B cell (primary cell): ENCODE measurements at regions not wholly inside any gene's neighbourhood (a gene's known extent, or its start where the extent isn't known, plus 50 kb on each side); places are given as distances from the start of the nearest gene placed in this dataset.

Experiments
- ATAC-seq: fragments of 200-7000 bp; cut with Tn5 transposase; one replicate; pipeline ENCODE4 v1.10.0; 2021; ENCODE audit warnings: low read depth, mild to moderate bottlenecking, moderate number of reproducible peaks, moderate library complexity
- CTCF ChIA-PET: fragments of 350-600 bp; sonication (Branson Sonifier 250); formaldehyde crosslinking; loops from one replicate; lab custom pipeline; 2021; ENCODE audit warnings: antibody characterized with exemption, inconsistent platforms; lab: Charles Lee
- POLR2A ChIA-PET: fragments of 350-600 bp; sonication (Branson Sonifier 250); formaldehyde crosslinking; loops from one replicate; lab custom pipeline; 2021; ENCODE audit warnings: antibody characterized with exemption; lab: Charles Lee
- DNase-seq: peaks from one replicate; pipeline ENCODE4 v3.0.0; 2013
- H2AFZ ChIP-seq: 2 replicates; pipeline ENCODE4 v1.6.1; 2012; ENCODE audit warnings: mild to moderate bottlenecking, low read depth, low read length; ENCODE audit not compliant: insufficient read depth, poor library complexity, severe bottlenecking
- H3K27ac ChIP-seq, 2 donors: 1 replicate in 1 of 2; 2 replicates in 1 of 2; pipeline ENCODE4 v1.5.1; 2012 to 2013; ENCODE audit warnings: low read length in 2 of 2, mild to moderate bottlenecking in 2 of 2, moderate library complexity in 1 of 2
- H3K27me3 ChIP-seq, 4 experiments: fragments of 200-600 bp in 1 of 4; sonication (generic) in 1 of 4; replicated peaks in 1 of 4; 1 replicate in 2 of 4; 2 replicates in 2 of 4; pipeline versions ENCODE4 v1.6.1 to v1.7.0; 2013 to 2016; ENCODE audit warnings: low read length in 3 of 4, mild to moderate bottlenecking in 2 of 4, mixed read lengths in 1 of 4, moderate library complexity in 1 of 4; ENCODE audit not compliant: insufficient read depth in 4 of 4, control insufficient read depth in 3 of 4; ENCODE audit errors: control extremely low read depth in 1 of 4
- H3K36me3 ChIP-seq, 2 experiments: replicated peaks in 1 of 2; 1 replicate in 1 of 2; 2 replicates in 1 of 2; pipeline versions ENCODE4 v1.6.1 to v1.7.1; 2013; ENCODE audit warnings: low read length in 1 of 2; ENCODE audit not compliant: insufficient read depth in 2 of 2, control insufficient read depth in 1 of 2; ENCODE audit errors: control extremely low read depth in 1 of 2, extremely low read depth in 1 of 2
- H3K4me1 ChIP-seq, 2 donors: fragments of 200-600 bp in 1 of 2; sonication (generic) in 1 of 2; 1 replicate in 1 of 2; 2 replicates in 1 of 2; pipeline versions ENCODE4 v1.5.1 to v1.6.1; 2013 to 2017; ENCODE audit warnings: low read length in 2 of 2; ENCODE audit not compliant: control insufficient read depth in 2 of 2, insufficient read depth in 2 of 2
- H3K4me2 ChIP-seq: replicated peaks from 2 replicates; pipeline ENCODE3; 2012; ENCODE audit warnings: mild to moderate bottlenecking, low read depth, low read length; ENCODE audit not compliant: poor library complexity, severe bottlenecking
- H3K4me3 ChIP-seq, 5 experiments: fragments of 200-600 bp in 1 of 5; sonication (generic) in 1 of 5; 1 replicate in 3 of 5; 2 replicates in 2 of 5; pipeline versions ENCODE4 v1.5.1 to v1.7.0; 2011 to 2016; ENCODE audit warnings: low read length in 4 of 5, mild to moderate bottlenecking in 4 of 5, low read depth in 2 of 5, control low read depth in 1 of 5, moderate library complexity in 1 of 5; ENCODE audit not compliant: insufficient read depth in 1 of 5; ENCODE audit errors: control extremely low read depth in 1 of 5, extremely low read depth in 1 of 5
- H3K79me2 ChIP-seq: fragments of 200-600 bp; sonication (generic); one replicate; pipeline ENCODE4 v1.6.0; 2016; ENCODE audit warnings: low read length; ENCODE audit not compliant: control insufficient read depth, insufficient read depth
- H3K9ac ChIP-seq: fragments of 200-600 bp; sonication (generic); 2 replicates; pipeline ENCODE4 v1.6.1; 2017; ENCODE audit warnings: mild to moderate bottlenecking, low read length, moderate library complexity
- H3K9me3 ChIP-seq, 3 donors: one replicate each; pipeline versions ENCODE4 v1.6.1 to v1.7.1; 2013; ENCODE audit warnings: low read length in 2 of 3; ENCODE audit not compliant: control insufficient read depth in 2 of 3, insufficient read depth in 1 of 3; ENCODE audit errors: control extremely low read depth in 1 of 3
- H4K20me1 ChIP-seq: 2 replicates; pipeline ENCODE4 v1.6.0; 2012; ENCODE audit warnings: mild to moderate bottlenecking, low read length; ENCODE audit not compliant: insufficient read depth, control insufficient read depth, poor library complexity, severe bottlenecking
- H3K27ac Mint-ChIP-seq: one replicate; pipeline ENCODE4 v1.8.0; 2021; ENCODE audit warnings: mixed read lengths
- H3K27me3 Mint-ChIP-seq: one replicate; pipeline ENCODE4 v1.8.0; 2021; ENCODE audit warnings: mixed read lengths
- H3K4me1 Mint-ChIP-seq: one replicate; pipeline ENCODE4 v1.8.0; 2021; ENCODE audit warnings: mixed read lengths
- H3K4me3 Mint-ChIP-seq: one replicate; pipeline ENCODE4 v1.8.0; 2021; ENCODE audit warnings: mixed read lengths
- H3K9me3 Mint-ChIP-seq: one replicate; pipeline ENCODE4 v1.8.0; 2022; ENCODE audit warnings: mixed read lengths; ENCODE audit not compliant: insufficient read depth
- EZH2 ChIP-seq: IDR thresholded peaks from 2 replicates; pipeline ENCODE4 v1.6.1; 2012; ENCODE audit warnings: borderline replicate concordance, low read depth, mild to moderate bottlenecking, moderate library complexity, low read length; ENCODE audit not compliant: insufficient read depth, poor library complexity, severe bottlenecking
- WGBS: methylation state at CpG from one replicate; pipeline ENCODE4 v1.1.5; 2013; ENCODE audit warnings: missing lambda C conversion rate; ENCODE audit not compliant: insufficient coverage; 5-methylcytosine and 5-hydroxymethylcytosine counted together
- intact Hi-C: fragments of 100-400 bp; cut with micrococcal nuclease; formaldehyde crosslinking; loops from one replicate; pipeline ENCODE4 v1.10.0; 2022
- TF ChIP-seq, protein P1 (sequence below): fragments of 200-600 bp; IDR thresholded peaks from one replicate; pipeline ENCODE4 v1.8.0; 2022; ENCODE audit warnings: antibody characterized with exemption, mild to moderate bottlenecking

DNA sequence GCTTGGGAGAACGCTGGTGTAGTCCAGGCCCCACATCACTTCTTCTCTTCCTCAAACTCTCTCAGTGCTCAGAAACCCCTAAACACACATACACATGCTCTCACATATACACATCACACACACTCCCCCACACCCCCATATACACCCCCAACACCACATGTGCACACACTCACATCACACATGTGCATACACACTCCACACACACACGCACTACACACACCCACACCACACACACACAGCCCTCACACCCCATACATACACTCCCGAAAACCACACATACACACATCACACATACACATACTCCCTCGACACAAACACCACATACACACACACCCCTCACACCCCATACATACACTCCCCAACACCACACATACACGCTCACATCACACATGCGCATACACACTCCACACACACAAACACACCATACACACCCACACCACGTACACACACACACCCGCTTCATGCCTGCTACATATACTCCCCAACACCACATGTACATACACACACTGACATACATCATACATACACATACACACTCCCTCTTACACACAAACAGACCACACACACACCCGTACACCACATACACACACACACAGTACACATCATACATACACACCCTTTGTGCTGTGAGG, 110.3 kb upstream of the TMEM170B start:
- Histone ChIP-seq H3K4me2 (no peak overlapping the region), H3K27me3 (no peaks in the 10 kb centered on the region), H3K79me2 (peaks cover 8% of the 10 kb centered on the region), H3K4me1 (peaks cover 32 to 34% of the 10 kb centered on the region in 2 donors), H3K9ac (no peak overlapping the region), H3K36me3 (no peaks in the 10 kb centered on the region), H3K27ac (no peak overlapping the region), H4K20me1 (no peaks in the 10 kb centered on the region), H3K4me3 (no peak overlapping the region), H2AFZ (no peak overlapping the region), H3K9me3 (no peaks in the 10 kb centered on the region)
- TF ChIP-seq EZH2: no peak
- TF ChIP-seq, protein P1, sequence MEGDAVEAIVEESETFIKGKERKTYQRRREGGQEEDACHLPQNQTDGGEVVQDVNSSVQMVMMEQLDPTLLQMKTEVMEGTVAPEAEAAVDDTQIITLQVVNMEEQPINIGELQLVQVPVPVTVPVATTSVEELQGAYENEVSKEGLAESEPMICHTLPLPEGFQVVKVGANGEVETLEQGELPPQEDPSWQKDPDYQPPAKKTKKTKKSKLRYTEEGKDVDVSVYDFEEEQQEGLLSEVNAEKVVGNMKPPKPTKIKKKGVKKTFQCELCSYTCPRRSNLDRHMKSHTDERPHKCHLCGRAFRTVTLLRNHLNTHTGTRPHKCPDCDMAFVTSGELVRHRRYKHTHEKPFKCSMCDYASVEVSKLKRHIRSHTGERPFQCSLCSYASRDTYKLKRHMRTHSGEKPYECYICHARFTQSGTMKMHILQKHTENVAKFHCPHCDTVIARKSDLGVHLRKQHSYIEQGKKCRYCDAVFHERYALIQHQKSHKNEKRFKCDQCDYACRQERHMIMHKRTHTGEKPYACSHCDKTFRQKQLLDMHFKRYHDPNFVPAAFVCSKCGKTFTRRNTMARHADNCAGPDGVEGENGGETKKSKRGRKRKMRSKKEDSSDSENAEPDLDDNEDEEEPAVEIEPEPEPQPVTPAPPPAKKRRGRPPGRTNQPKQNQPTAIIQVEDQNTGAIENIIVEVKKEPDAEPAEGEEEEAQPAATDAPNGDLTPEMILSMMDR: no peak
- DNase-seq: no peak
- WGBS: 97% methylated on average over 7 of the region's 9 CpGs
- H3K9me3 Mint-ChIP-seq: no peaks in the 10 kb centered on the region
- H3K4me1 Mint-ChIP-seq: peaks cover 43% of the 10 kb centered on the region
- no peak overlapping the region for H3K27ac Mint-ChIP-seq
- CTCF ChIA-PET: no interaction called here
- intact Hi-C loops: no loop called here
- H3K27me3 Mint-ChIP-seq: no peaks in the 10 kb centered on the region
- no peak for ATAC-seq
- no peak overlapping the region for H3K4me3 Mint-ChIP-seq
- POLR2A ChIA-PET: interaction anchor here (0.7 kb wide), 1 partner anchor 11 kb away, joined by 3 read pairs; no protein-coding TSS in a partner anchor

DNA sequence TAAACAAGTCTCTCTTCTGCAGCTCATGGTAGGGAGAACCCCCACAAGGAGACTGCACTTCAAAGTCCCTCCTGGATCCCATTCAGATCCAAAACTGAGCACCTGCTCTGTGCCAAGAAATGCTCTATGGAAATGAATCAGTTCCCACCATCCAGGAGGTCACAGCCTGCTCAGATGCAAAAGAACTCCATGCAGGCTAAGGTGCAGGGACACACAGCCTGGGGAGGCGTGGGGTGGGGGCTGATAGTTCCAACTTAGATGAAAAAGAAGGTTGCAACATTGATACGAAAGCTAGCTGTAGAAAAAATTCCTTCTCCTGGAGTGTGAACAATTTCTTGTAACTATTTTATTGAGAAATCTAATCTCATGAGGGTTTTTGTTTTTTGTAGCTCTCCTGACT, 111.0 kb upstream of the TMEM170B start:
- no CpG with 5 or more reads among the region's 2 CpGs for WGBS

More for the DNA sequence above, 111.0 kb upstream of the TMEM170B start:
- Mint-ChIP-seq H3K9me3 (no peaks in the 10 kb centered on the region), H3K27me3 (no peaks in the 10 kb centered on the region), H3K27ac (no peak overlapping the region), H3K4me3 (no peak overlapping the region), H3K4me1 (peaks cover 43% of the 10 kb centered on the region)
- Histone ChIP-seq H3K4me3 (no peak overlapping the region), H3K4me2 (no peak overlapping the region), H2AFZ (no peak overlapping the region), H3K9me3 (no peaks in the 10 kb centered on the region), H3K27me3 (no peaks in the 10 kb centered on the region), H3K36me3 (no peaks in the 10 kb centered on the region), H3K9ac (no peak overlapping the region), H4K20me1 (no peaks in the 10 kb centered on the region), H3K79me2 (peaks cover 8% of the 10 kb centered on the region), H3K27ac (no peak overlapping the region), H3K4me1 (peaks cover 32 to 34% of the 10 kb centered on the region in 2 donors)
- ChIA-PET CTCF (interaction anchor here (0.6 kb wide), 1 partner anchor 307 kb away, joined by 3 read pairs; no protein-coding TSS in a partner anchor), POLR2A (interaction anchor here (0.7 kb wide), 1 partner anchor 12 kb away, joined by 3 read pairs; no protein-coding TSS in a partner anchor)
- DNase-seq: no peak
- no peak for TF ChIP-seq EZH2
- TF ChIP-seq, protein P1: no peak
- intact Hi-C loops: no loop called here
- ATAC-seq: no peak
